Stomach smooth muscle (tissue), 2 donors: ENCODE measurements at regions not wholly inside any gene's neighbourhood (a gene's known extent, or its start where the extent isn't known, plus 50 kb on each side); places are given as distances from the start of the nearest gene placed in this dataset.

ENCODE experiments used
- H3K27ac ChIP-seq: one replicate; pipeline ENCODE4 v1.7.0; 2013; ENCODE audit warnings: mild to moderate bottlenecking, low read length, inconsistent platforms
- H3K27me3 ChIP-seq, 2 donors: one replicate each; pipeline ENCODE4 v1.7.0; 2013; ENCODE audit warnings: low read length in 2 of 2; ENCODE audit not compliant: insufficient read depth in 2 of 2, control insufficient read depth in 1 of 2
- H3K36me3 ChIP-seq, 2 donors: one replicate each; pipeline ENCODE4 v1.7.0; 2013; ENCODE audit warnings: low read length in 2 of 2; ENCODE audit not compliant: control insufficient read depth in 2 of 2, insufficient read depth in 2 of 2
- H3K4me1 ChIP-seq: one replicate; pipeline ENCODE4 v1.7.0; 2013; ENCODE audit warnings: low read length; ENCODE audit not compliant: control insufficient read depth, insufficient read depth
- H3K4me3 ChIP-seq, 2 donors: one replicate each; pipeline ENCODE4 v1.7.0; 2013; ENCODE audit warnings: low read length in 2 of 2
- H3K9ac ChIP-seq, 2 donors: one replicate each; pipeline ENCODE4 v1.7.0; 2013; ENCODE audit warnings: low read length in 2 of 2, mild to moderate bottlenecking in 1 of 2
- H3K9me3 ChIP-seq, 2 donors: one replicate each; pipeline ENCODE4 v1.7.0; 2013; ENCODE audit warnings: low read length in 2 of 2; ENCODE audit not compliant: control insufficient read depth in 2 of 2
- donor health status: healthy.
- donor health status: Pancreatic carcinoma.

- no peaks in the 10 kb centered on the region for H3K9me3 ChIP-seq
- H3K27ac ChIP-seq = no peak overlapping the region
- H3K4me1 ChIP-seq = no peaks in the 10 kb centered on the region
- no peaks in the 10 kb centered on the region for H3K36me3 ChIP-seq
- H3K9ac ChIP-seq = no peak overlapping the region
- H3K4me3 ChIP-seq = no peak overlapping the region
- peaks cover 0 to 4% of the 10 kb centered on the region in 2 donors for H3K27me3 ChIP-seq
Measured at GRCh38 chr17:72349011-72349410, 228.2 kb downstream of the SOX9 start.

- Histone ChIP-seq H3K9ac (no peak overlapping the region), H3K36me3 (no peaks in the 10 kb centered on the region), H3K9me3 (no peaks in the 10 kb centered on the region), H3K27ac (no peak overlapping the region), H3K4me3 (no peak overlapping the region), H3K27me3 (peaks cover 0 to 6% of the 10 kb centered on the region in 2 donors), H3K4me1 (no peaks in the 10 kb centered on the region)
Measured at GRCh38 chr17:72349491-72349995, 228.7 kb downstream of the SOX9 start.

- no peaks in the 10 kb centered on the region for H3K4me1 ChIP-seq
- peaks cover 0 to 4% of the 10 kb centered on the region in 2 donors for H3K27me3 ChIP-seq
- no peaks in the 10 kb centered on the region for H3K9me3 ChIP-seq
- H3K27ac ChIP-seq = no peak overlapping the region
- no peaks in the 10 kb centered on the region for H3K36me3 ChIP-seq
- no peak overlapping the region for H3K9ac ChIP-seq
- H3K4me3 ChIP-seq = no peak overlapping the region
Measured at GRCh38 chr17:72350073-72350472, 229.3 kb downstream of the SOX9 start.

GRCh38 chr17:72351365-72351764, 230.5 kb downstream of the SOX9 start:
- no peak overlapping the region for H3K4me3 ChIP-seq
- H3K27me3 ChIP-seq = peaks cover 0 to 4% of the 10 kb centered on the region in 2 donors
- H3K36me3 ChIP-seq = no peaks in the 10 kb centered on the region
- H3K27ac ChIP-seq = no peak overlapping the region
- no peak overlapping the region for H3K9ac ChIP-seq
- no peaks in the 10 kb centered on the region for H3K4me1 ChIP-seq
- H3K9me3 ChIP-seq = peaks cover 0 to 7% of the 10 kb centered on the region in 2 donors

GRCh38 chr17:72351884-72352346, 231.1 kb downstream of the SOX9 start:
- Histone ChIP-seq H3K36me3 (no peaks in the 10 kb centered on the region), H3K9me3 (peaks cover 0 to 7% of the 10 kb centered on the region in 2 donors), H3K4me3 (no peak overlapping the region), H3K9ac (no peak overlapping the region), H3K4me1 (no peaks in the 10 kb centered on the region), H3K27me3 (peaks cover 0 to 4% of the 10 kb centered on the region in 2 donors), H3K27ac (no peak overlapping the region)

GRCh38 chr17:72353502-72353901, 232.7 kb downstream of the SOX9 start:
- Histone ChIP-seq H3K4me1 (no peaks in the 10 kb centered on the region), H3K9me3 (peaks cover 0 to 13% of the 10 kb centered on the region in 2 donors), H3K27ac (no peak overlapping the region), H3K36me3 (no peaks in the 10 kb centered on the region), H3K9ac (no peak overlapping the region), H3K4me3 (no peak overlapping the region), H3K27me3 (peaks cover 0 to 4% of the 10 kb centered on the region in 2 donors)

GRCh38 chr17:72354071-72354470, 233.3 kb downstream of the SOX9 start:
- Histone ChIP-seq H3K9ac (no peak overlapping the region), H3K9me3 (peaks cover 0 to 13% of the 10 kb centered on the region in 2 donors), H3K36me3 (no peaks in the 10 kb centered on the region), H3K4me1 (no peaks in the 10 kb centered on the region), H3K4me3 (no peak overlapping the region), H3K27ac (no peak overlapping the region), H3K27me3 (peaks cover 0 to 4% of the 10 kb centered on the region in 2 donors)

GRCh38 chr17:72357764-72358365, 237.0 kb downstream of the SOX9 start:
- Histone ChIP-seq H3K36me3 (no peaks in the 10 kb centered on the region), H3K9me3 (peaks cover 0 to 13% of the 10 kb centered on the region in 2 donors), H3K9ac (no peak overlapping the region), H3K4me1 (no peaks in the 10 kb centered on the region), H3K27me3 (peaks cover 0 to 2% of the 10 kb centered on the region in 2 donors), H3K4me3 (no peak overlapping the region), H3K27ac (no peak overlapping the region)

GRCh38 chr17:72358465-72358864, 237.6 kb downstream of the SOX9 start:
- Histone ChIP-seq H3K4me1 (no peaks in the 10 kb centered on the region), H3K4me3 (no peak overlapping the region), H3K27me3 (peaks cover 0 to 2% of the 10 kb centered on the region in 2 donors), H3K36me3 (no peaks in the 10 kb centered on the region), H3K27ac (no peak overlapping the region), H3K9me3 (peaks cover 0 to 13% of the 10 kb centered on the region in 2 donors), H3K9ac (no peak overlapping the region)

- H3K4me1 ChIP-seq = no peaks in the 10 kb centered on the region
- no peak overlapping the region for H3K4me3 ChIP-seq
- H3K9me3 ChIP-seq = peaks cover 0 to 13% of the 10 kb centered on the region in 2 donors
Measured at GRCh38 chr17:72359274-72359673, 238.5 kb downstream of the SOX9 start.

GRCh38 chr17:72359811-72360210, 239.0 kb downstream of the SOX9 start:
- Histone ChIP-seq H3K27ac (no peak overlapping the region), H3K4me1 (no peaks in the 10 kb centered on the region), H3K27me3 (peaks cover 0 to 2% of the 10 kb centered on the region in 2 donors), H3K4me3 (no peak overlapping the region), H3K9ac (no peak overlapping the region), H3K9me3 (peaks cover 0 to 13% of the 10 kb centered on the region in 2 donors), H3K36me3 (no peaks in the 10 kb centered on the region)

More at GRCh38 chr17:72359274-72359673, 238.5 kb downstream of the SOX9 start:
- no peaks in the 10 kb centered on the region for H3K36me3 ChIP-seq
- H3K27me3 ChIP-seq = peaks cover 0 to 2% of the 10 kb centered on the region in 2 donors
- H3K9ac ChIP-seq = no peak overlapping the region
- no peak overlapping the region for H3K27ac ChIP-seq
